ENCODE measurements at regions not wholly inside any gene's neighbourhood (a gene's known extent, or its start where the extent isn't known, plus 50 kb on each side); places are given as distances from the start of the nearest gene placed in this dataset.

DNA sequence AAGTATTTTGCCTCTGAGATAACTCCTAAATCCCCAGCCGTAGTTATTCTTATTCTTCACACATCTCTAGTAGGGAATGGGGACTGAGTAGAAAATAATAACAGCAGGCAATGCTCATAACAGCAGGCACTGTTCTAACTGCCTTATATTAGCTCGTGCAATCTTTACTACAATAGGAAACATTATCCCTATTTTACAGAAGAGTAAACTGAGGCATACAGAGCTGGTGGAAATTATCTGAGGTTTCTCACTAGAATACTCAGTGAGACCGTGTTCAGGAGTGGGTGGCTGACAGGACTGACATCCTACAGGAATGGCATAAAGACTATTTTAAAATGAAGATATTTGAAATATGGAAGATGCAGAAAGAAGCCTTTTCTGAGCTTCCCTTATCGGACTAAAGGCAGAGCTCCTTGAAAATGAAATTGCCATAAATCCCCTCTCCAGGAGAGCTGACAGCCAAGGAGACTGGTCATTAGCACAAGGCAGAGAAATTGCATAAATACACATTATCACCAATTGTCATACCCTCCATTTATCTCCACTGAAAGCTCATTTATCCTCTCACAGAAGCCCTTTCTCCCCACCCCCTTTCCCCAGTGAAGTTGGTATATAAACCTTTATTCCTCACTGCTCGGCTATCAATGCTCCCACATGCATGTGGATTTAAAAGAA, 93.9 kb downstream of the RASSF10 start (continued):
- TF ChIP-seq THAP12 (CRISPR knock-in tag; IDR thresholded peaks at IDR 0.05) (no peak), ATF7 (IDR thresholded peaks at IDR 0.05) (0 out of 2 replicates have a peak, but pooled peaks have one; percentile 11), EP300 (IDR thresholded peaks at IDR 0.05; ENCODE audit: low read length) (peak; percentile 91), ESRRB (CRISPR knock-in tag; IDR thresholded peaks at IDR 0.05; ENCODE audit: borderline replicate concordance) (no peak), CLOCK (CRISPR knock-in tag; IDR thresholded peaks at IDR 0.05; ENCODE audit: borderline replicate concordance) (no peak), SPI1 (IDR thresholded peaks at IDR 0.05; ENCODE audit: borderline replicate concordance, low read depth, low read length) (no peak), GTF2B (IDR thresholded peaks at IDR 0.05; ENCODE audit: extremely low read depth, insufficient read length) (no peak), STAT5A (IDR thresholded peaks at IDR 0.05; ENCODE audit: borderline replicate concordance, low read length) (peak; percentile 55; the same call in 1 of the 2 replicates), U2AF1 (optimal IDR thresholded peaks at IDR 0.05; ENCODE audit: low read depth, low read length) (no peak), KDM4B (IDR thresholded peaks at IDR 0.05; ENCODE audit: borderline replicate concordance in 2 of 2, low read depth in 1 of 2) (no peak), MAFK (IDR thresholded peaks at IDR 0.05; ENCODE audit: low read length) (no peak), ZC3H4 (CRISPR knock-in tag; IDR thresholded peaks at IDR 0.05; ENCODE audit: borderline replicate concordance) (no peak), NR3C1 (CRISPR knock-in tag; IDR thresholded peaks at IDR 0.05) (no peak), ZNF644 (tag; IDR thresholded peaks at IDR 0.05; ENCODE audit: low read depth) (no peak)
- TF ChIP-seq, protein P1, sequence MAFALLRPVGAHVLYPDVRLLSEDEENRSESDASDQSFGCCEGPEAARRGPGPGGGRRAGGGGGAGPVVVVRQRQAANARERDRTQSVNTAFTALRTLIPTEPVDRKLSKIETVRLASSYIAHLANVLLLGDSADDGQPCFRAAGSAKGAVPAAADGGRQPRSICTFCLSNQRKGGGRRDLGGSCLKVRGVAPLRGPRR (CRISPR knock-in tag; IDR thresholded peaks at IDR 0.05): 0 out of 2 replicates have a peak, but pooled peaks have one; percentile 61
- TF ChIP-seq, protein P2, sequence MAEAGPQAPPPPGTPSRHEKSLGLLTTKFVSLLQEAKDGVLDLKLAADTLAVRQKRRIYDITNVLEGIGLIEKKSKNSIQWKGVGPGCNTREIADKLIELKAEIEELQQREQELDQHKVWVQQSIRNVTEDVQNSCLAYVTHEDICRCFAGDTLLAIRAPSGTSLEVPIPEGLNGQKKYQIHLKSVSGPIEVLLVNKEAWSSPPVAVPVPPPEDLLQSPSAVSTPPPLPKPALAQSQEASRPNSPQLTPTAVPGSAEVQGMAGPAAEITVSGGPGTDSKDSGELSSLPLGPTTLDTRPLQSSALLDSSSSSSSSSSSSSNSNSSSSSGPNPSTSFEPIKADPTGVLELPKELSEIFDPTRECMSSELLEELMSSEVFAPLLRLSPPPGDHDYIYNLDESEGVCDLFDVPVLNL (CRISPR knock-in tag; IDR thresholded peaks at IDR 0.05; ENCODE audit: low read depth): no peak
- TF ChIP-seq, protein P3, sequence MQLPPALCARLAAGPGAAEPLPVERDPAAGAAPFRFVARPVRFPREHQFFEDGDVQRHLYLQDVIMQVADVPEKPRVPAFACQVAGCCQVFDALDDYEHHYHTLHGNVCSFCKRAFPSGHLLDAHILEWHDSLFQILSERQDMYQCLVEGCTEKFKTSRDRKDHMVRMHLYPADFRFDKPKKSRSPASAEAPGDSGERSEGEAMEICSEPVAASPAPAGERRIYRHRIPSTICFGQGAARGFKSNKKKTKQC (CRISPR knock-in tag; IDR thresholded peaks at IDR 0.05): no peak
- TF ChIP-seq, protein P4, sequence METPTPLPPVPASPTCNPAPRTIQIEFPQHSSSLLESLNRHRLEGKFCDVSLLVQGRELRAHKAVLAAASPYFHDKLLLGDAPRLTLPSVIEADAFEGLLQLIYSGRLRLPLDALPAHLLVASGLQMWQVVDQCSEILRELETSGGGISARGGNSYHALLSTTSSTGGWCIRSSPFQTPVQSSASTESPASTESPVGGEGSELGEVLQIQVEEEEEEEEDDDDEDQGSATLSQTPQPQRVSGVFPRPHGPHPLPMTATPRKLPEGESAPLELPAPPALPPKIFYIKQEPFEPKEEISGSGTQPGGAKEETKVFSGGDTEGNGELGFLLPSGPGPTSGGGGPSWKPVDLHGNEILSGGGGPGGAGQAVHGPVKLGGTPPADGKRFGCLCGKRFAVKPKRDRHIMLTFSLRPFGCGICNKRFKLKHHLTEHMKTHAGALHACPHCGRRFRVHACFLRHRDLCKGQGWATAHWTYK (CRISPR knock-in tag; IDR thresholded peaks at IDR 0.05): 0 out of 2 replicates have a peak, but pooled peaks have one; percentile 8
